PC-3 (cell line): ENCODE measurements at regions not wholly inside any gene's neighbourhood (a gene's known extent, or its start where the extent isn't known, plus 50 kb on each side); places are given as distances from the start of the nearest gene placed in this dataset.

Source experiments
- ATAC-seq: fragments of 200-7000 bp; cut with Tn5 transposase; 2 replicates; pipeline ENCODE4 v1.9.1; 2020; ENCODE audit warnings: mild to moderate bottlenecking, moderate library complexity
- BruUV-seq: library from RNA; stranded (reverse); fragments of 400-500 nt; replicated peaks from 2 replicates; lab custom pipeline; 2021; lab: Mats Ljungman, UMichigan
- CTCF ChIA-PET: fragments of 300-600 bp; sonication (Branson Sonifier 250); formaldehyde crosslinking; loops from one replicate; lab custom pipeline; 2022; ENCODE audit warnings: antibody characterized with exemption; lab: Charles Lee
- POLR2A ChIA-PET: fragments of 300-600 bp; sonication (Branson Sonifier 250); formaldehyde crosslinking; loops from one replicate; lab custom pipeline; 2022; ENCODE audit warnings: antibody characterized with exemption; ENCODE audit not compliant: unreplicated experiment; lab: Charles Lee
- DNase-seq: peaks from one replicate; pipeline ENCODE4 v3.0.0-alpha.2; 2015
- H2AFZ ChIP-seq: fragments of 300-600 bp; sonication (generic); 2 replicates; pipeline ENCODE4 v1.6.0; 2016; ENCODE audit warnings: antibody characterized with exemption, low read length
- H3F3A ChIP-seq: fragments of 300-600 bp; sonication (generic); one replicate; pipeline ENCODE4 v1.6.0; 2017; ENCODE audit warnings: antibody characterized with exemption, low read length, control low read depth, mild to moderate bottlenecking; ENCODE audit not compliant: unreplicated experiment
- H3K27ac ChIP-seq: fragments of 300-600 bp; sonication (generic); 2 replicates; pipeline ENCODE4 v1.5.1; 2016; ENCODE audit warnings: mild to moderate bottlenecking, low read length
- H3K27me3 ChIP-seq: fragments of 300-600 bp; sonication (generic); 2 replicates; pipeline ENCODE4 v1.6.1; 2016; ENCODE audit warnings: low read length, mixed read lengths
- H3K36me3 ChIP-seq: fragments of 300-600 bp; sonication (generic); 2 replicates; pipeline ENCODE4 v1.6.1; 2016; ENCODE audit warnings: low read depth, mixed run types, low read length, mixed read lengths
- H3K4me1 ChIP-seq: fragments of 300-600 bp; sonication (generic); 2 replicates; pipeline ENCODE4 v1.5.1; 2016; ENCODE audit warnings: low read length; ENCODE audit not compliant: insufficient read depth
- H3K4me2 ChIP-seq: fragments of 300-600 bp; sonication (generic); 2 replicates; pipeline ENCODE4 v1.6.0; 2016; ENCODE audit warnings: low read length
- H3K4me3 ChIP-seq: fragments of 300-600 bp; sonication (generic); 2 replicates; pipeline ENCODE4 v1.5.1; 2016; ENCODE audit warnings: mild to moderate bottlenecking, low read length, mixed read lengths
- H3K79me2 ChIP-seq: fragments of 300-600 bp; sonication (generic); 2 replicates; pipeline ENCODE4 v1.6.1; 2017; ENCODE audit warnings: low read length, mixed read lengths
- H3K9ac ChIP-seq: fragments of 300-600 bp; sonication (generic); 2 replicates; pipeline ENCODE4 v1.6.0; 2016; ENCODE audit warnings: mild to moderate bottlenecking, low read length
- H3K9me2 ChIP-seq: fragments of 300-600 bp; sonication (generic); replicated peaks from 2 replicates; pipeline ENCODE4 v1.6.1; 2016; ENCODE audit warnings: mixed run types, low read length, mixed read lengths
- H3K9me3 ChIP-seq: fragments of 300-600 bp; sonication (generic); 2 replicates; pipeline ENCODE4 v1.6.1; 2016; ENCODE audit warnings: low read length, mixed read lengths
- H4K20me1 ChIP-seq: fragments of 300-600 bp; sonication (generic); 2 replicates; pipeline ENCODE4 v1.6.1; 2016; ENCODE audit warnings: low read length, mixed read lengths
- EZH2 ChIP-seq: fragments of 300-600 bp; sonication (generic); IDR thresholded peaks from one replicate; pipeline ENCODE4 v1.6.1; 2017; ENCODE audit warnings: antibody characterized with exemption, mild to moderate bottlenecking, low read length; ENCODE audit not compliant: unreplicated experiment
- EZH2phosphoT487 ChIP-seq: fragments of 300-600 bp; sonication (generic); IDR thresholded peaks from 2 replicates; pipeline ENCODE4 v1.6.1; 2018; ENCODE audit warnings: mild to moderate bottlenecking, antibody characterized with exemption, low read length, borderline replicate concordance
- intact Hi-C: fragments of 100-400 bp; cut with micrococcal nuclease; formaldehyde crosslinking; loops from 2 replicates; pipeline ENCODE4 v1.9.0; 2023
- TF ChIP-seq, protein P1 (sequence below): fragments of 300-600 bp; sonication (generic); conservative IDR thresholded peaks from 2 replicates; pipeline ENCODE4 v1.5.1; 2017; ENCODE audit warnings: antibody characterized with exemption, low read depth, mild to moderate bottlenecking, low read length

DNA sequence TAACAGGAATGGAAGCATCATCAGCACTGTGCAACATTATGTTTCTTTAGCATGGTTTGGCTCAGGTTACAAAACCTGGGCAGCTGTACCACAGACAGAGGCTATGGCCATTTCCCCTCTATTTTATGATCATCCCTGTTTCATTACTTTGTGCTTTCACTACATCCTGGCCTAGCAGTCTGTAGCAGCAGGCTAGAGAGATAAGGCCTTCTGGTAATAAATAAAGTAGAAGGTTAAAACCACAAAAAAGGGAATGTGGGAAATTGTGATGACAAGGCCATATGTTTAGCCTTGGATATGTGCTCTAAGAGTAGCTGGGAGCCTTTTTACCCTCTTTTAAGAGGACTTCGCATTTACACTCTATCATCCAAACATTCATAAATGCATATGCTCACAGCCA is 266.2 kb upstream of the PHF14 start:
- no peaks in the 10 kb centered on the region for H3K27me3 ChIP-seq
- TF ChIP-seq, protein P1, sequence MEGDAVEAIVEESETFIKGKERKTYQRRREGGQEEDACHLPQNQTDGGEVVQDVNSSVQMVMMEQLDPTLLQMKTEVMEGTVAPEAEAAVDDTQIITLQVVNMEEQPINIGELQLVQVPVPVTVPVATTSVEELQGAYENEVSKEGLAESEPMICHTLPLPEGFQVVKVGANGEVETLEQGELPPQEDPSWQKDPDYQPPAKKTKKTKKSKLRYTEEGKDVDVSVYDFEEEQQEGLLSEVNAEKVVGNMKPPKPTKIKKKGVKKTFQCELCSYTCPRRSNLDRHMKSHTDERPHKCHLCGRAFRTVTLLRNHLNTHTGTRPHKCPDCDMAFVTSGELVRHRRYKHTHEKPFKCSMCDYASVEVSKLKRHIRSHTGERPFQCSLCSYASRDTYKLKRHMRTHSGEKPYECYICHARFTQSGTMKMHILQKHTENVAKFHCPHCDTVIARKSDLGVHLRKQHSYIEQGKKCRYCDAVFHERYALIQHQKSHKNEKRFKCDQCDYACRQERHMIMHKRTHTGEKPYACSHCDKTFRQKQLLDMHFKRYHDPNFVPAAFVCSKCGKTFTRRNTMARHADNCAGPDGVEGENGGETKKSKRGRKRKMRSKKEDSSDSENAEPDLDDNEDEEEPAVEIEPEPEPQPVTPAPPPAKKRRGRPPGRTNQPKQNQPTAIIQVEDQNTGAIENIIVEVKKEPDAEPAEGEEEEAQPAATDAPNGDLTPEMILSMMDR, result no peak
- TF ChIP-seq EZH2 (no peak), EZH2phosphoT487 (no peak)
- H3K27ac ChIP-seq, result no peak overlapping the region
- BruUV-seq, result no TSS peak
- no peak overlapping the region for H3K4me3 ChIP-seq
- H4K20me1 ChIP-seq, result no peaks in the 10 kb centered on the region
- H3K36me3 ChIP-seq, result no peaks in the 10 kb centered on the region
- intact Hi-C loops, result loop anchor here (10.0 kb wide), 1 partner anchor 273 kb away; no protein-coding TSS in a partner anchor
- no peak overlapping the region for H3K9ac ChIP-seq
- H3K9me2 ChIP-seq, result no peaks in the 10 kb centered on the region
- no peaks in the 10 kb centered on the region for H3K9me3 ChIP-seq
- no peaks in the 10 kb centered on the region for H3K4me1 ChIP-seq
- no peaks in the 10 kb centered on the region for H3F3A ChIP-seq
- no peak overlapping the region for H3K4me2 ChIP-seq
- no peak overlapping the region for H2AFZ ChIP-seq
- no peak for DNase-seq
- CTCF ChIA-PET, result no interaction called here
- POLR2A ChIA-PET, result no interaction called here
- H3K79me2 ChIP-seq, result no peaks in the 10 kb centered on the region
- no peak for ATAC-seq

DNA sequence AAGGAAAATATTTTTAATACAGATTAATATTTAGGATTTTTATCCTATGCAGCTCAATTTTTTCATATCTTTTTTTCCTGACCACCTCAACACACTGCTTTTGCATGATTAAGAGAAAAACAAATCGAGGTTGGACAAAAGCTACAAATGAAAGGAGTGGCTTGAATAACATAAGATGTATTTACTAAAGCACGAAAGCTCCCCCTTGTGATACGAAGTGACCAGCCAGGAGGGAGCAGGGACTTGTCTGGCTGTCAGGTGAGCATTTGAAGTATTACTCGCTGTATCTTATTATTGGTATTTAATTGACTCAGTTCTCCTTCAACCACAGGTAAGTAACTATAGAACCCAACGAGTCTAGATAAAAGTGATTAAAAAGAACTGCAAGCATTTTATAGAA is 265.2 kb upstream of the PHF14 start:
- Histone ChIP-seq H4K20me1 (no peaks in the 10 kb centered on the region), H3K27ac (no peak overlapping the region), H3K4me3 (no peak overlapping the region), H3K79me2 (no peaks in the 10 kb centered on the region), H3K4me2 (no peak overlapping the region), H3K4me1 (no peaks in the 10 kb centered on the region), H3K9me2 (no peaks in the 10 kb centered on the region), H3K9me3 (no peaks in the 10 kb centered on the region), H2AFZ (no peak overlapping the region), H3K27me3 (no peaks in the 10 kb centered on the region), H3K36me3 (no peaks in the 10 kb centered on the region), H3F3A (no peaks in the 10 kb centered on the region), H3K9ac (no peak overlapping the region)
- BruUV-seq, result no TSS peak
- DNase-seq (peak; percentile 11), ATAC-seq (peak; percentile 85)
- ChIA-PET POLR2A (no interaction called here), CTCF (no interaction called here)
- intact Hi-C loops, result loop anchor here (1.0 to 10.0 kb wide), 2 partner anchors 274 to 302 kb away; no protein-coding TSS in a partner anchor
- TF ChIP-seq, protein P1, result 0 out of 2 replicates have a peak, but pooled peaks have one; percentile 25
- no peak for TF ChIP-seq EZH2phosphoT487
- TF ChIP-seq EZH2, result no peak

DNA sequence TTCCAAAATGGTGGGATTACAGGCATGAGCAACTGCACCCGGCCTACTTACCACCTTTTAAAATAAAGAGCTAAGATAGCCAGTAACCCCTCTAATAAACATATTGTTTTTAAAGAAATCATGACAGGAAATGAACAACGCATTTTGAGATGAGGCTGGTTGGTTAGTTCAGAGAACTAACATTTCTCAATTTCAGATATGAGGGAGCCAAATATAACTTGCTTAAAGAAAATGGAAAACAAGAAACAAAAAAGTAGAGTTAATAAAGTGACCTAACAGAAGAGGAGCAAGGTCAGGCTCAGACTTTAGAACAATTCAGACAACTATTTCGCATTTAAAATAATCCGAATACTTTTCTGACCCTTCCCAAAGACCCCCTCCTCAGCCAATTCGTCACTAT is 254.9 kb upstream of the PHF14 start:
- H3K36me3 ChIP-seq, result no peaks in the 10 kb centered on the region
- no peaks in the 10 kb centered on the region for H3F3A ChIP-seq
- no peak for DNase-seq
- H3K9me2 ChIP-seq, result no peaks in the 10 kb centered on the region
- no peaks in the 10 kb centered on the region for H3K4me1 ChIP-seq
- ATAC-seq, result no peak
- intact Hi-C loops, result loop anchor here (10.0 kb wide), 1 partner anchor 626 kb away; no protein-coding TSS in a partner anchor
- H3K27ac ChIP-seq, result no peak overlapping the region
- TF ChIP-seq, protein P1, result no peak
- TF ChIP-seq EZH2, result no peak
- TF ChIP-seq EZH2phosphoT487, result no peak
- no peaks in the 10 kb centered on the region for H4K20me1 ChIP-seq
- H3K79me2 ChIP-seq, result no peaks in the 10 kb centered on the region
- BruUV-seq, result no TSS peak
- ChIA-PET CTCF (no interaction called here), POLR2A (no interaction called here)
- H3K9ac ChIP-seq, result no peak overlapping the region
- no peak overlapping the region for H2AFZ ChIP-seq
- 0 out of 2 replicates have a peak, but pooled peaks cover 8% of the 10 kb centered on the region for H3K9me3 ChIP-seq
- H3K27me3 ChIP-seq, result no peaks in the 10 kb centered on the region
- H3K4me3 ChIP-seq, result no peak overlapping the region
- H3K4me2 ChIP-seq, result no peak overlapping the region
